HepG2 (cell line): ENCODE measurements at regions not wholly inside any gene's neighbourhood (a gene's known extent, or its start where the extent isn't known, plus 50 kb on each side); places are given as distances from the start of the nearest gene placed in this dataset.

Experiments used
- ATAC-seq: fragments of 200-7000 bp; cut with Tn5 transposase; 3 replicates; pipeline ENCODE4 v1.9.1; 2020; ENCODE audit warnings: mild to moderate bottlenecking, moderate library complexity
- BruUV-seq: library from RNA; stranded (reverse); fragments of 400-500 nt; replicated peaks from 2 replicates; lab custom pipeline; 2021; lab: Mats Ljungman, UMichigan
- CTCF ChIA-PET: fragments of 300-600 bp; formaldehyde crosslinking; extraction: SDS; loops from one replicate; lab custom pipeline; 2021; ENCODE audit warnings: low total read pairs, inconsistent platforms, low intra/inter-chr PET ratio; lab: Yijun Ruan, JAX
- POLR2A ChIA-PET: fragments of 350-600 bp; sonication (Branson Sonifier 250); formaldehyde crosslinking; loops from one replicate; lab custom pipeline; 2020; ENCODE audit warnings: antibody characterized with exemption, inconsistent platforms; lab: Yijun Ruan, JAX
- DNase-seq: peaks from one replicate; pipeline ENCODE4 v3.0.0-alpha.2; 2015; ENCODE audit warnings: low spot score
- FAIRE-seq: peaks from 3 replicates; lab custom pipeline; 2011; peaks lifted over from hg19 to GRCh38; lab: Jason Lieb, UNC
- H2AFZ ChIP-seq: one replicate; pipeline ENCODE4 v1.6.1; 2011; ENCODE audit warnings: low read length, inconsistent platforms
- H3K27ac ChIP-seq: fragments of 300-600 bp; 3 replicates; pipeline ENCODE4 v1.8.0; 2011; ENCODE audit warnings: mixed run types, mild to moderate bottlenecking, mixed read lengths, low read length, inconsistent platforms; ENCODE audit not compliant: insufficient read depth; ENCODE audit errors: extremely low read length
- H3K27me3 ChIP-seq, 2 experiments: fragments of 200-600 bp in 1 of 2; 2 replicates in 1 of 2; 3 replicates in 1 of 2; pipeline versions ENCODE4 v1.6.0 to v1.8.0; 2011; ENCODE audit warnings: low read length in 2 of 2, mild to moderate bottlenecking in 2 of 2, moderate library complexity in 2 of 2, inconsistent platforms in 1 of 2; ENCODE audit not compliant: insufficient read depth in 2 of 2, control insufficient read depth in 1 of 2
- H3K36me3 ChIP-seq, 2 experiments: fragments of 200-600 bp in 1 of 2; replicated peaks in 1 of 2; 2 replicates in 1 of 2; 3 replicates in 1 of 2; pipeline versions ENCODE4 v1.5.1 to v1.8.0; 2011; ENCODE audit warnings: low read length in 2 of 2, inconsistent platforms in 1 of 2; ENCODE audit not compliant: insufficient read depth in 2 of 2, control insufficient read depth in 1 of 2
- H3K4me1 ChIP-seq: 2 replicates; pipeline ENCODE4 v1.5.1; 2012; ENCODE audit warnings: low read length, inconsistent platforms; ENCODE audit not compliant: insufficient read depth
- H3K4me2 ChIP-seq: 2 replicates; pipeline ENCODE4 v1.6.0; 2011; ENCODE audit warnings: low read depth, low read length, inconsistent platforms
- H3K4me3 ChIP-seq, 3 experiments: fragments of 200-600 bp in 1 of 3; sonication (generic), shearing (Covaris generic) in 1 of 3; replicated peaks in 1 of 3; 2 replicates each; pipeline ENCODE4 v1.5.1; 2011 to 2016; ENCODE audit warnings: low read length in 3 of 3, inconsistent platforms in 2 of 3, low read depth in 2 of 3, mild to moderate bottlenecking in 2 of 3, control low read depth in 1 of 3, mixed read lengths in 1 of 3; ENCODE audit not compliant: insufficient read depth in 1 of 3
- H3K79me2 ChIP-seq: one replicate; pipeline ENCODE4 v1.6.1; 2011; ENCODE audit warnings: low read length, inconsistent platforms; ENCODE audit not compliant: insufficient read depth
- H3K9ac ChIP-seq: 2 replicates; pipeline ENCODE4 v1.6.0; 2011; ENCODE audit warnings: mild to moderate bottlenecking, low read depth, low read length, inconsistent platforms; ENCODE audit not compliant: insufficient read depth
- H3K9me3 ChIP-seq: 2 replicates; pipeline ENCODE4 v1.5.1; 2012; ENCODE audit warnings: mild to moderate bottlenecking, low read length
- H4K20me1 ChIP-seq: 2 replicates; pipeline ENCODE4 v1.6.0; 2011; ENCODE audit warnings: inconsistent platforms, mild to moderate bottlenecking, low read length, moderate library complexity; ENCODE audit not compliant: insufficient read depth
- BRD4 ChIP-seq: sonication (generic); formaldehyde crosslinking; IDR thresholded peaks from 2 replicates; pipeline ENCODE4 v1.4.0; 2020; ENCODE audit warnings: missing genetic modification reagents
- FOXC1 ChIP-seq: sonication (generic); formaldehyde crosslinking; IDR thresholded peaks from 2 replicates; pipeline ENCODE4 v1.8.0; 2022; ENCODE audit warnings: mild to moderate bottlenecking, missing genetic modification reagents, borderline replicate concordance
- KLF9 ChIP-seq: IDR thresholded peaks from 2 replicates; pipeline ENCODE4 v1.6.1; 2016; ENCODE audit warnings: low read depth
- NCOR1 ChIP-seq: fragments of 200-600 bp; sonication (generic); IDR thresholded peaks from 2 replicates; pipeline ENCODE4 v1.7.0; 2017; ENCODE audit warnings: antibody characterized with exemption, low read length, borderline replicate concordance
- RORA ChIP-seq: sonication (generic); formaldehyde crosslinking; IDR thresholded peaks from 2 replicates; pipeline ENCODE4 v1.5.0; 2020; ENCODE audit warnings: mild to moderate bottlenecking, missing genetic modification reagents, moderate library complexity
- SALL2 ChIP-seq: sonication (generic); formaldehyde crosslinking; IDR thresholded peaks from 2 replicates; pipeline ENCODE4 v1.8.1; 2023; ENCODE audit warnings: mild to moderate bottlenecking, missing genetic modification reagents, inconsistent platforms
- SCMH1 ChIP-seq: sonication (generic); formaldehyde crosslinking; IDR thresholded peaks from 2 replicates; pipeline ENCODE4 v1.9.0; 2021; ENCODE audit warnings: missing genetic modification reagents, mild to moderate bottlenecking, borderline replicate concordance
- TBL1XR1 ChIP-seq: fragments of 150-350 bp; IDR thresholded peaks from 2 replicates; pipeline ENCODE4 v1.6.1; 2014; ENCODE audit warnings: borderline replicate concordance, low read length; ENCODE audit not compliant: partially characterized antibody
- ZFP62 ChIP-seq: sonication (generic); formaldehyde crosslinking; IDR thresholded peaks from 2 replicates; pipeline ENCODE4 v1.4.0; 2020; ENCODE audit warnings: missing genetic modification reagents
- ZNF558 ChIP-seq: sonication (generic); formaldehyde crosslinking; IDR thresholded peaks from 2 replicates; pipeline ENCODE4 v1.9.0; 2022; ENCODE audit warnings: mild to moderate bottlenecking, missing genetic modification reagents, borderline replicate concordance
- ZNF878 ChIP-seq: sonication (generic); formaldehyde crosslinking; IDR thresholded peaks from 2 replicates; pipeline ENCODE4 v1.8.1; 2023; ENCODE audit warnings: mild to moderate bottlenecking, missing genetic modification reagents, moderate library complexity
- WGBS: methylation state at CpG from one replicate; pipeline ENCODE4 v1.1.6; 2017; ENCODE audit warnings: low lambda C conversion rate; 5-methylcytosine and 5-hydroxymethylcytosine counted together
- in situ Hi-C: cut with HindIII; loops from 2 replicates; pipeline ENCODE4 v1.10.0; 2017; ENCODE audit warnings: low pct_unique_long_range_greater_than_20kb; ENCODE audit not compliant: extremely low pct_ligation_motif_present
- intact Hi-C: fragments of 100-400 bp; cut with micrococcal nuclease; formaldehyde crosslinking; loops from one replicate; pipeline ENCODE4 v1.10.0; 2022; ENCODE audit not compliant: unreplicated experiment
- TF ChIP-seq, protein P1 (sequence below): sonication (generic); formaldehyde crosslinking; IDR thresholded peaks from 2 replicates; pipeline ENCODE4 v1.8.0; 2022; ENCODE audit warnings: mild to moderate bottlenecking, missing genetic modification reagents; ENCODE audit not compliant: insufficient replicate concordance

DNA sequence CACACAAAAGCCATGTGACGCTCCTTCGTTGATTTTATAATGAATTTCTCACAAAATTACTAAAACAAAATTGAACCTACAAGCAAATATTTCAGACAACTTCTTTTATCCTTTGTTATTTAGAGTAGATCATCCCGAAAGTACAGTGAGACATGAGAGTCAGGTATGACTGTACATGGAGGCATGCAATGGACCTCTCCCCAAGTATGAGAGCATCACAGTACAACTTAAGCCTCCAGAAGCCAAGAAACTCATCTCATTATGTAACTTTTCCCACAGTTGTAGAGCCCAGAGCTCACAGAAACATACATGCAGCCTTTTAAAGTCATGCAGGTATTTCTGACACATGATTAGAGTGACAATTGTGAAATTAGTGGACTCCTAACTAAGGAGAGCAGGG is 167.7 kb downstream of the PAPSS1 start:
- BruUV-seq: no TSS peak
- ChIA-PET CTCF (no interaction called here), POLR2A (no interaction called here)
- intact Hi-C loops (no loop called here), in situ Hi-C loops (no loop called here)
- TF ChIP-seq ZNF558 (CRISPR knock-in tag) (no peak), TBL1XR1 (no peak), KLF9 (CRISPR knock-in tag) (no peak), FOXC1 (CRISPR knock-in tag) (no peak), SALL2 (no peak), BRD4 (CRISPR knock-in tag) (no peak), NCOR1 (no peak), ZFP62 (CRISPR knock-in tag) (no peak), RORA (CRISPR knock-in tag) (no peak), SCMH1 (CRISPR knock-in tag) (no peak), ZNF878 (CRISPR knock-in tag) (no peak)
- TF ChIP-seq, protein P1, sequence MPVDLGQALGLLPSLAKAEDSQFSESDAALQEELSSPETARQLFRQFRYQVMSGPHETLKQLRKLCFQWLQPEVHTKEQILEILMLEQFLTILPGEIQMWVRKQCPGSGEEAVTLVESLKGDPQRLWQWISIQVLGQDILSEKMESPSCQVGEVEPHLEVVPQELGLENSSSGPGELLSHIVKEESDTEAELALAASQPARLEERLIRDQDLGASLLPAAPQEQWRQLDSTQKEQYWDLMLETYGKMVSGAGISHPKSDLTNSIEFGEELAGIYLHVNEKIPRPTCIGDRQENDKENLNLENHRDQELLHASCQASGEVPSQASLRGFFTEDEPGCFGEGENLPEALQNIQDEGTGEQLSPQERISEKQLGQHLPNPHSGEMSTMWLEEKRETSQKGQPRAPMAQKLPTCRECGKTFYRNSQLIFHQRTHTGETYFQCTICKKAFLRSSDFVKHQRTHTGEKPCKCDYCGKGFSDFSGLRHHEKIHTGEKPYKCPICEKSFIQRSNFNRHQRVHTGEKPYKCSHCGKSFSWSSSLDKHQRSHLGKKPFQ (CRISPR knock-in tag): no peak
- 1% methylated on average over 3 of the region's 3 CpGs for WGBS
- no peak overlapping the region for H3K9ac ChIP-seq
- no peak overlapping the region for H3K4me3 ChIP-seq
- H3K4me1 ChIP-seq: no peaks in the 10 kb centered on the region
- DNase-seq (no peak), ATAC-seq (no peak), FAIRE-seq (no peak)
- no peaks in the 10 kb centered on the region for H3K79me2 ChIP-seq
- H4K20me1 ChIP-seq: no peaks in the 10 kb centered on the region
- H3K36me3 ChIP-seq: no peaks in the 10 kb centered on the region
- no peak overlapping the region for H2AFZ ChIP-seq
- H3K27me3 ChIP-seq: no peaks in the 10 kb centered on the region
- no peak overlapping the region for H3K27ac ChIP-seq
- H3K4me2 ChIP-seq: no peak overlapping the region
- H3K9me3 ChIP-seq: no peaks in the 10 kb centered on the region
